A673 (cell line): ENCODE measurements at regions not wholly inside any gene's neighbourhood (a gene's known extent, or its start where the extent isn't known, plus 50 kb on each side); places are given as distances from the start of the nearest gene placed in this dataset.

Experiments used
- EZH2 ChIP-seq: fragments of 200-600 bp; sonication (generic); IDR thresholded peaks from 2 replicates; pipeline ENCODE4 v1.6.1; 2017; ENCODE audit warnings: borderline replicate concordance, low read depth, mild to moderate bottlenecking, mixed read lengths, antibody characterized with exemption, low read length; ENCODE audit not compliant: poor library complexity, severe bottlenecking
- TF ChIP-seq, protein P1 (sequence below): fragments of 300-800, 200-600 bp; sonication (generic); conservative IDR thresholded peaks from 2 replicates; pipeline ENCODE4 v1.5.1; 2017; ENCODE audit warnings: low read depth, mild to moderate bottlenecking, antibody characterized with exemption, low read length, moderate library complexity, mixed read lengths

DNA sequence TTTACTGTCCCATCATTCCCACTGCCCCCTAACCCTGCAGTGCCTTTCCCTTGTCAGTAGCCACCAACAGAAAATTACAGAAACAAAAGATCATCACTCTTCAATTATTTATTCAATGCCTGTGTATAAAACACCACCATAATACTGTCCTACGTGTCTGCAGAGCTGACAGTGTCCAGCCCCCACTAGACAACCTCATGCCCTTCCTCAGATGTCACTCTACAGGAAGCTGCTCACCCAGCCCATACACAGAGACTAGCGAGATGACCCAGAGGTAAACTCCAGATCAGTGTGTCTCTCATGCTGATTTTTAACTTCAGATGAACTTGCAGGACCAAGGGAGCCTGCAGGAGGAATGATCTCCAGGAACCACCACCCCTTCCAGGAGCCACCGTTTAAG, 51.3 kb upstream of the GJA5 start:
- TF ChIP-seq, protein P1, sequence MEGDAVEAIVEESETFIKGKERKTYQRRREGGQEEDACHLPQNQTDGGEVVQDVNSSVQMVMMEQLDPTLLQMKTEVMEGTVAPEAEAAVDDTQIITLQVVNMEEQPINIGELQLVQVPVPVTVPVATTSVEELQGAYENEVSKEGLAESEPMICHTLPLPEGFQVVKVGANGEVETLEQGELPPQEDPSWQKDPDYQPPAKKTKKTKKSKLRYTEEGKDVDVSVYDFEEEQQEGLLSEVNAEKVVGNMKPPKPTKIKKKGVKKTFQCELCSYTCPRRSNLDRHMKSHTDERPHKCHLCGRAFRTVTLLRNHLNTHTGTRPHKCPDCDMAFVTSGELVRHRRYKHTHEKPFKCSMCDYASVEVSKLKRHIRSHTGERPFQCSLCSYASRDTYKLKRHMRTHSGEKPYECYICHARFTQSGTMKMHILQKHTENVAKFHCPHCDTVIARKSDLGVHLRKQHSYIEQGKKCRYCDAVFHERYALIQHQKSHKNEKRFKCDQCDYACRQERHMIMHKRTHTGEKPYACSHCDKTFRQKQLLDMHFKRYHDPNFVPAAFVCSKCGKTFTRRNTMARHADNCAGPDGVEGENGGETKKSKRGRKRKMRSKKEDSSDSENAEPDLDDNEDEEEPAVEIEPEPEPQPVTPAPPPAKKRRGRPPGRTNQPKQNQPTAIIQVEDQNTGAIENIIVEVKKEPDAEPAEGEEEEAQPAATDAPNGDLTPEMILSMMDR = no peak
- no peak for TF ChIP-seq EZH2
